Occipital lobe (tissue), 1 donor: ENCODE measurements at regions not wholly inside any gene's neighbourhood (a gene's known extent, or its start where the extent isn't known, plus 50 kb on each side); places are given as distances from the start of the nearest gene placed in this dataset.
"Not testable (repeated sequence)": the region's sequence is repeated elsewhere in the genome, so short reads cannot be mapped to it uniquely, and the experiment has no call there.

Source experiments
- DNase-seq: peaks from one replicate; lab custom pipeline; 2025; lab: John Stamatoyannopoulos, UW

DNA sequence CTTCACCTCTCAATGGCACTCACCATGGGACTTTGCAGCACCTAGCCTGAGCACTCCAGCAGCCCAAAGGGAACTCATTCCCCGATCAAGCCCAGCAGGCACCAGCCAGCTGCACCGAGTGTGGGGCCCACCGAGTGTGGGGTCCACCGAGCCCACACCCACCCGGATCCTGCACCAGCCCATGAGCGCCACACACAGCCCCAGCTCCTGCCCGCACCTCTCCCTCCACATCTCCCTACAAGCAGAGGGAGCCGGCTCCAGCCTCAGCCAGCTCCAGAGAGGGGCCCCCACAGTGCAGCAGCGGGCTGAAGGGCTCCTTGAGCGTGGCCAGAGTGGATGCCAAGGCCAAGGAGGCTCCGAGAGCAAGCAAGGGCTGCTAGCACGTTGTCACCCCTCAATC, 1182.4 kb downstream of the HACE1 start:
- no peak for DNase-seq

DNA sequence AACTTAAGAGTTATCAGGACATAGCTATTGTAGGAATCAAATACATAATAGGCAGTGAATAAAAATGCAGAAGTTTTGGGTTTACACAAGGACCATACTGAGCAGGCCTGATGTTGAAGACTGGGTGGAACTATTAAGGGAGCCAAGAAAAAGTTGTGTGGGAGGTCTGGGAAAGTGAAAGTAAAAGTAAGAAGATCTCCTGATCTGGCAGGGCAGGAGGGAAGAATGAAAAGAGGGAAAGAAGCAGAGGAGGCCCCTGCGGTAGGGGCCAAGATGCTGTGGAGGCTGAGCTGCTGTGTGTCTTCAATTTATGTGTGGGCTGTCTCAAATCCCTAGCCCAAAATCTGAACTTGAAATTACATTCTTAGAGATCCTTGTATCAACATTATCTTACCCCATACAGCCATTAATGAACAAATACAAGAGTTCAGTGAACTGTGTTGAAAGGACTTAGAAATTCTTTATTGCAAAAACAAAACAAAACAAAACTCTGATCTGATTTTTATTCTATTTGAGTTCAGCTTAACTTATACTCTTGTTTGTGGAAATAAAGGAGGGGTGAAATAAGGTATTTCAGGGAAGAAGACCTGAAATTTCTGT, 1183.8 kb downstream of the HACE1 start:
- no peak for DNase-seq

DNA sequence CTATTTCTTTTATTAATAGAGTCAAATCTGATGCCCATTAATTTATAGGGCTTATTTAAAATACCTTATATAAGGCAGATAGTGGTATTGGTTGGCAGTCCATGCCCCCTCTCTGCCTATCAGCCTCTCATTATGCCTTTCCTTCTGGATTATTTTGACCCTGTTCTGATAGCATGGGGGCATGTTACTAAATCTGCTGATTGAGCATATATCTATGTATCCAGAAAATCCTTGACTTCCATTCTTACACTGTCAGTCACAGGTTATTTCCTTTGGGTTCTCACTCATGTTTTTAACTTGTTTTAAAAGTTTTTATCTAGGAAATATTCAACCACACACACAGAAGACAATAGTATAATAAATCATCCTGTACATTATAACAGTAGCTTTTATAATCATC, 1184.9 kb downstream of the HACE1 start:
- no peak for DNase-seq

DNA sequence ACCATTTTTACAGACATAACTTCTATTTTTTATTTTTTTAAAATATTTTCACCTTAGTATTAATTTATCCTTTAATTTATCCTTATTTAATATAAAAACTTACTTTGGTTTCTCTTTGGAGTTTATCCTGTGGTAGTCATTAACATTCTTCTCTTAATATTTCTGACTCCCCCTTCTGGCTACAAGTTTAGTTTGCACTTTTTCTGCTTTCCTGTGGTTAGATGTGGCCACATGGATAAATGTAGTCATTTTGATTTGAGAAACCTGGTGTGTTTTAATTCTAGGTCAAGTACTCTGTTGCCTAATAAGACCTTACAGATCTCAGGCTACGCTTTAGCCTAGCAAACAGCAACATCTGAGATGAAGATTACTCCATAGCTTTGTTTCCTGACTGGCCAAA, 1187.5 kb downstream of the HACE1 start:
- no peak for DNase-seq

DNA sequence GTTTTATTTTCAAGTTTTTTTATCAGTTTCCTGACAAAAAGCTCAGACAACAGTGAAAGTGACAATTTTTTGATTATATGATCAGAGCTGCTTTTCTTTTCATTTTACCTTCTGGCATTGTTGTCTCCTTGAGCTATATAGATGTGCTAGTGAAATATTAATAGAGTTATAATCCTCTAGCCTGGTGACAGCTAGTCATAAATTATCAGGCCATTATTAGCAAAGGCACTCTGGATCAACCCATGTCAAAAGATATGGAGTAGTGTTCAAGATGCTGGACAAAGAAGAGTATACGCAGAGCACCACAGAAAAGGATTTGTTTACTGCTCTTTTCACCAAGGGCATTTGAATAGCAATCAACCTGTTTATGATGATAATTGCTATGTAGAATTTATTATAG, 1230.1 kb downstream of the HACE1 start:
- no peak for DNase-seq

DNA sequence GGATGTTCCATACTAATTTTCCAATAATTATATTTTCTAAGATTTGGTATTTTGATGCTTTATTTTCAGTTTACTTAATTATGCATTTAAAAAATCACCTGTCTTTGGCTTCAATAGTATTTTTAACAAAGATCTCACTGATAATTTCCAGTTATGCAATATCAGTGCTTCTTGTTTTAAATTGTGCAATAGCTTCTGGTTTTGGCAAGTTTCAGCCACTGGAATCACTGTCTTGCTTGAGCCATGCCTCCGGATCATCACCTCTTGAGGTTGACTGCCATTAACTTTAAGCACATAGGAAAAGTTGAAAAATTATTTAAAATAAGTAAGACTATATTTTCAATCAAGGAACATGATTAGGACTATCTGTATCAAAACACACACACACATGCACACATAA, 1242.1 kb downstream of the HACE1 start:
- no peak for DNase-seq

DNA sequence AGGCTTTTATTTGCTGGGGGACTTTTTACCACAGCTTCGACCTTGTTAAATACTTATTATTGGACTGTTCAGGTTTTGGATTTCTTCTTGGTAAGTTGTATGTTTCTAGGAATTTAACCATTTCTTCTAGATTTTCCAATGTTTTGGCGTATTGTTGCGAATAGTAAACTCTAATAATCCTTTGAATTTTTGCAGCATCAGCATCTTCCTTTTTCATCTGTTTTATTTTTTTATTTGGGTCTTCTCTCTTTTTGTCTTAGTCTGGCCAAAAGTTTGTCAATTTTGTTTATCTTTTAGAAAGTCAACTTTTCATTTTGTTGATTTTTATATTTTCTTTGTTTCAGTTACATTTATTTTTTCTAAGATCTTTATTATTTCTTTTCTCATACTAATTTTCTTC, 1272.0 kb downstream of the HACE1 start:
- DNase-seq: no peak

DNA sequence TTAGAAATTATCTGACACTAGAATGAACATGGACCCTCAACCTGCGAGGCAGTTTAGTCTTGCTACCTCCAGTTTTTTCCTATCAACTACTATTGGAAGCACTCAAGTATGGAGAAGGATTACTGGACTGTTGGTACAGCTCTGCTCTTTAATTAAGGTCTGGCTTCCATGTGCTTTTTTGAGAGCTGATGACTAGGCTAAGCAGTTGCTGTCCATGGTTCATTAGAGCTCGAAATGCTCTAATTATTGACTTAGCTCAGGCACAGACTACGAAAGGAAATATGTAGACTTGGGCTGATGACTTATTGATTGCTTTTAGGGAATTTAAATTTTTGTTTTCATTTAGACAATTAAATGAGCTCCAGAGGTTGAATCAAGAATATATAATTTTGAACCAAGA, 1281.6 kb downstream of the HACE1 start:
- DNase-seq: no peak

DNA sequence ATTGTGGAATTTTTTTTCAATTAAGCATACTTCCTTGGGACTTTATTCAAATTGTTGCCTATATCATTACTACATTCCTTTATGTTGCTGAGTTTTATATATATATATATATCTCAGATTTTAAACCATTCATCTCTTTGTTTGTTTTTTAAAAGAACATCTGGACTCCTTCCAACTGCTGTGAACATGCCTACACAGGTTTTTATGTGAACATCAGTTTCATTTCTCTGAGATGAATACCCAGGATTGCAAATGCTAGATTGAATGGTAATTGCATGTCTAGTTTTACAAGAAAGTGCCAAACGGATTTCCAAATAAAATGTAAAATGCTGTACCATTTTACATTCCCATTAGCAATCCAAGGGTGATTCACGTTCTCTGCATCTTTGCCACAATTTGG, 1289.3 kb downstream of the HACE1 start:
- no peak for DNase-seq

DNA sequence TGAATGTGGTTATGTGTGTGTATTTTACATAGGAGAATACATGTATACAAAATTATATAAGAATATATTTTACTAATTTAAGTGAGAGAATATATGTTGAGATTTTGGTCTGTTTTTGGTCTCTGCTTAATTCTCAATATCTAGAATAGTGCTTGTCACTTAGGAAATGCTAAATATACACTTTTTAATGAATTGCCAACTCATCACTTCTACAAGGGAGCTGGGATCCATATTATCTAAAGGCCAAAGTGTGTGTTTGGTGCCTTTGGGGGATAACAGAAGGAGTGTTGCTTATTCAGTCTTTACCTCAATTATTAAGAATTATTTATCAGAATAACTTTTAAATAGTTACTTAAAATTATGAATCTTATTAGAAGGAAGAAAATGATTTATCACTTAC, 1304.8 kb downstream of the HACE1 start:
- no peak for DNase-seq

DNA sequence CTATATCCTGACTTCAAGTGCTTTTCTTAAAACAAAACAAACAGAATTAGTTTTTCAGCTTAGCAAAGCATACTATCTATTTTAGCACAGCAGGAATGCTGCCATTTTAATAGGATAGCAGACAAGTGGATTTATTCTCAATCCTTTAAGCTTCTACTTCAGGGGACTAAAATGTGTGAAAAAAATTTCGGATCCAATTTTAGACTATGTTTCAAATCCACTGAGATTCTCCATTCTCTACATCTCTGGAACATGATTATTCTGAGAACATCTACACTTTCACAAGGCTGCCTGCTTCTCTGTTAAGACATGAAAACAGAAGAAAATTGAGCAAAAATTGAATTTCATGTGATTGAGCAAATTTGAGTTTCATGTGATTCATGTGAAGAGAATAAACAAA, 1321.3 kb downstream of the HACE1 start:
- no peak for DNase-seq

DNA sequence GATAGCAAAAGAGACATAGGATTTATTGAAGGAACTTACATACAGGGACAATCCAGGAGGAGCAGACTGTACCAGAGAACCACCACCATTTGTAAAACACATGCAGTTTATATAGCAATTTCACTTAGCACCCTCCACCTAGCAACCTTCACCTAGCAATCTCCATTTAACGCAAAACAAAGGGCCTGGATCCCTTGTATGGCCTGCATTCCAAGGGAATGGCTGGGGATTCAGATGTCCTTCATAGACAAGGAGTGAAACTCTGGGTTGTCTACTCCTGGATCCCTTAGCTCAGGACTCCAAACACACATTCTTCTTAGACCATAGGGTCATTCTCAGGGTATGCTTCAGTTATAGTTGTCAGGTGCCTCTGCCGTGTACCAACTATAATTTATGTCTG, 1324.9 kb downstream of the HACE1 start:
- DNase-seq: no peak

DNA sequence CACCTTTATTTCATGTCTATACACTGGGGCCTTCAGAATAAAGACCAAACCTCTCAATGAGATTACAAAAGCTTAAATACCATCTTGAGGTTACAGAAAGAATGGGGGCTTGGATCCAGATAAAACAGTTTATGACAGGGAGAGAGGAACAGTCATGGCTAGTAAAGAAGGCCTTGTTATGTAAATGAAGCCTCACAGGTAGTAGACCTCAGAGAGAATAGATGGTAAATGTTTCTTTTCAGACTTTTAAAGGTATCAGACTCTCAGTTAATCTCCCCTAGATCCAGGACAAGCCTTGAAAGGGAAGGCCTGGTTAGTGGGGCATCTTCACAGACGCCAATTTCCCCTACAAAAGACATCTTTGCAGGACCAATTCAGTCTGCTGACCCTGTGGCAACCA, 1325.6 kb downstream of the HACE1 start:
- DNase-seq: no peak

DNA sequence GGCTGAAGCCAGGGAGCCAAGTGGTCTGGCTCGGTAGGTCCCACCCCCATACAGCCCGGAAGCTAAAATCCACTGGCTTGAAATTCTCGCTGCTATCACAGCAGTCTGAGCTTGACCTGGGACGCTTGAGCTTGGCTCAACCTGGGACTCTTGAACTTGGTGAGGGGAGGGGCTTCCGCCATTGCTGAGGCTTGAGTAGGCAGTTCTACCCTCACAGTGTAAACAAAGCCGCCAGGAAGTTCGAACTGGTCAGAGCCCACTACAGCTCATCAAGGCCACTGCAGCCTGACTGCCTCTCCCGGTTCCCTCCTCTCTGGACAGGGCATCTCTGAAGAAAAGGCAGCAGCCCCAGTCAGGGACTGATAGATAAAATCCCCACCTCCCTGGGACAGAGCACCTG, 1337.7 kb downstream of the HACE1 start:
- no peak for DNase-seq

DNA sequence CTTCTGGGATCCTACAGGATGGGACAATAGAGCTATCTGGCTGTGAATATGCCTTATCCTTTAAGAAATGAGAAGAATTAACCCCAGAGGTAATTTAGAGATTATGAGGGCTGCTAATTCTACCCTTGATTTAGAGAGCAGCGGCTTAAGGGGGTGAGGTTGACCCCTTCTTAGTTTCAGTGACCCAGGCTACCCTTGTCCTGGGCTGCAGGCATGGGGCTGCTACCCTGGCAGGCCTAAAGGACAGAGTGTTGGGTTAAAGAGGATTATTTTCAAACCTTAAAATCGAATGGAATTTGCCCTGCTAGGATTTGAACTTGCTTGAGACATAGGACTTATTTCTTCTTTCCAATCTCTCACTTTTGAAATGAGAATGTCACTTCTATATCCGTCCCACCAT, 1343.4 kb downstream of the HACE1 start:
- no peak for DNase-seq

DNA sequence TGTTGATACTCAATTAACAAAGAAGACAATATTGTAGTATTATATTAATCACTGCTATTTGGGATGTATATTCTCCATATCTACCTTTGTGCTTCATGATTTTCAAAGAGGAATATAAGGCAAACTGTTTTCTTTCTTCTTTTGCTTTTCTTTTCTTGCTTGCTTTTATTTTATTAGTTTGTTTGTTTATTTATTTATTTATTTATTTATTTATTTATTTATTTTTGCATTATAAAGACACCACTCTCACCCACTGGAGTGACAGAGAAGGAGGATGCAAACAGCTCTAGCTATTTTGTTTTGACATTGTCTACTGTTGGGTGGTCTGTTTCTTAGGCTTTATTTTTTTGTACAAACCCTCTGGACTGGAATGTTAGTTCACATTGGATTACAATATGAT, 1352.7 kb downstream of the HACE1 start:
- DNase-seq: no peak

DNA sequence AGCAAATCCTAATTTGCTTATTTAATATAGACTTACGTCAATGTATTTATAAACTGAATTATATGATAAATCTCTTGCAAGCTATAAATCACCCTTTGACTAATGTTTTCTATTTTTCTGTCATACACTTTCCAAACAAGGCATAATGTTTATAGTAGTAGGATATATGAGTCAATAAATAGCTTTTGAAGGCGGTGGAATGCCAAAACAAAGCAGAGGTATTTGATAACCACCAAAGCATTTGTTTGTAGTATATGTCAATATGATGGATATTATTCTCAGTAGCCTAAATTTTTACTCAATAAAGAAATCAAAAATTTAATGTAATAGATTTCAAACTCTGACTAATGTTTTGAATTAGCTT, 1354.6 kb downstream of the HACE1 start:
- DNase-seq: no peak

DNA sequence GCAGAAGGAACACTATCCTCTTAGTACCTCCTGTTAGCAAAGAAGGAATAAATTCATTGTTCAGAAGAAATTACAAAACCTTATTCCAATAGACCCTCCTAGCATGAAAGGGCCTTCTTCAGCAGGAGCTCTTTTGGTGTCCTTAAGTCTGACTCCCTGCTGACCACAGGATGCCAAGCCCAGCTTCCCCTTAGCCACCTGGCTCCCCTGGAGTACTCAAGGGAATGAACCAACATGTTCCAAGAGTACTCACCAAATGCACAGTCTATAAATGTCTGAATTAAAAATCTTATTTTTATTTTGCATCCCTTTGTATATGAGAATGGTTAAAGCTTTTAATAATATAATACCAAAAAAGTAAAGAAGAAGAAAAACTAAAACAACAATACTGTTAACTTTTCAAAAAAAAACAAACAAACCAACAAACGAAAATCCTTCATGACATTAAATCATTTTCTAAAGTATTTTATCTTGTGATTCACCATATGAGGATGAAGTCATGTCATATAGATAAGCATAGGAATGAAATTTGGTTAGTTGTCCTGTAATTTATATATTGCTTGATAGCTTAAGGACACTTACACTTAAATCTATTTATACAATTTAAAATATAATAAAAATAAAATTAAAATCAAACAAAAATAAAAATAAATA, 1355.1 kb downstream of the HACE1 start:
- DNase-seq: no peak

DNA sequence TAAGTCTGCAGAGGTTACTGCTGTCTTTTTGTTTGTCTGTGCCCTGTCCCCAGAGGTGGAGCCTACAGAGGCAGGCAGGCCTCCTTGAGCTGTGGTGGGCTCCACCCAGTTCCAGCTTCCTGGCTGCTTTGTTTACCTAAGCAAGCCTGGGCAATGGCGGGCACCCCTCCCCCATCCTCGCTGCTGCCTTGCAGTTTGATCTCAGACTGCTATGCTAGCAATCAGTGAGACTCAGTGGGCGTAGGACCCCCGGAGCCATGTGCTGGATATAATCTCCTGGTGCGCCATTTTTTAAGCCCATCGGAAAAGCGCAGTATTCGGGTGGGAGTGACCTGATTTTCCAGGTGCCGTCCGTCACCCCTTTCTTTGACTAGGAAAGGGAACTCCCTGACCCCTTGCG, 1363.1 kb downstream of the HACE1 start:
- not testable (repeated sequence) for DNase-seq

DNA sequence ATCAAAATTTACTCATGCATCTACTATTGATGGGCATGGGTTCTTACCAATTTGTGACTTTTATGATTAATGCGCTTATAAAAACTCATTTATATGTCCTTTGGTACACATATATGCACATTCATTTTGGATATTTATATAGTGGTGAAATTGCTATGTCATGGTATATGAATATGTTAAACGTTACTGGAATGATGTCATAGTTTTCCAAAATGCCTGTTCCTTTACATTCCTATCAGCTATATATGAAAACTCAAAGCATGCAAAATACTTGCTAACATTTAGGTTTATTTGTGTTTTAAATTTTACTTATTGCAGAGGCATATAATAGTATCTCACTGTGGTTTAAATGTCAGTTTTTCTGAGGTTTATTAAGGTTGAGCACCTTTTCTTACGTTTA, 1403.1 kb downstream of the HACE1 start:
- DNase-seq: no peak

DNA sequence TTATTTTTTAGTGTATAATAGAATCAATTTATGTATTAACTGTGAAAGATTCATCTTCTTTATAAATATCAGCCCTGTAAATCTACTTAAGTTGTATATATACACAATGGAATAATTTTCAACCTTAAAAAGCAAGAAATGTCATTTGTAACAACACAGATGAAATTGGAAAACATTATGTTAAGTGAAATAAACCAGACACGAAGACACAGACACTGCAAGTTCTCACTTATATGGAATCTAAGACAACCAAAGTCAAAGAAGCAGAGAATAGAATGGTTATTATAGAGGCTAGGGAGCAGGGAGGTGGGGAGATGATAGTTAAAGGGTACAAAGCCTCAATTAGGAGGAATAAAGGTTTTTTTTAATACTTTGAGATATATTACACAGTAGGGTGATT, 1404.4 kb downstream of the HACE1 start:
- DNase-seq: no peak

DNA sequence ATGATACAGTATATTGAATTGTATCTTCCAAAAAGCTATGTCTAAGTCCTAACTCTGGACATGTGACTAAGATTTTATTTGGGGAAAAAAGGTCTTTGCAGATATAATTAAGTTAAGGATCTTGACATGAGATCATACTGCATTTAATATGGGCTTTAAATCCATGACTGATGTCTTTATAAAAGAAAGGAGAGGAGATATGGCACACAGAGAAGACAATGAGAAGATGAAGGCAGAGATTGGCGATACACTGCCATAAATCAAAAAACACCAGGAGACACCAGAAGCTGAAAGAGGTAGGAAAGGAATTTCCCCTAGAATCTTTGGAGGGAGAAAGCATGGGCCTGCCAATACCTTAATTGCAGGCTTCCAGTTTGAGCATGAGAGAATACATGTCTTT, 1450.2 kb downstream of the HACE1 start:
- DNase-seq: no peak

DNA sequence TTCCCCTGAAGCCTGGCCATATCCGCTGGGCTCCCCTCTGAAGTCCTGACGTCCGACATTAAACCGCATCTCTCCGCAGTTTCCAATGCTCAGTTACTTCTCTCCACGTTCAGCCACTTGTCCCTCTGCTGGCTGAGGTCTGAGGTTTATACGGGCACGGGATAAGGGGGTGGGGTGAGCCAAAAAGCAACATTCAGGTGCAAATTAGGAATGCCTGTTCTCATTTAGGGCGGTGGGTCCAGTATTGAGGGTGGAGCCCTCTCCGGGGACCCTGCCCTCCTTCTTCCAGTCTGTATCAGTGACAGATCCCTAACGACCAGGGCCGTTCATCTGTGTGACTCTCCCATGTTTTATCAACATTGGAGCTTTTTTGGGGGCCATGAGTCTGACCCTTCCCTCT, 1454.4 kb downstream of the HACE1 start:
- no peak for DNase-seq

DNA sequence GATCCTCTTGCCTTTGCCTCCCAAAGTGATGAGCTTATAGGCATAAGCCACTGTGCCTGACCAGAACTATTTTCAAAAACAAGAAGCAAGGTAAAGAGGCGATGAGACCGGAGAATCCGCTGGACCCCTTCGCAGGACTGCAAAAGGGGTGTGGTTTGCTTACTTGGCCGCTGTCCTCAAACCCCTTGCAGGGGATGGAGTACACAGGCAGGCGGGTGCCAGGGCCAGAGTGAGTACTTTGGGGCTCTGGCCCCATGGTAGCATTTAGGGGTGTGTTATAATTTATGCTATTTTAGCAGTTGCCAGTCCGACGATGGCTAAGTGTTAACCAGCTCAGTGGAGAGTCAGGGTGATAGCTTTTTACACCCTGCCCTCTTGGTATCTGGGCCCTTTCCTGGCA, 1454.9 kb downstream of the HACE1 start:
- no peak for DNase-seq
